ENCODE measurements at regions not wholly inside any gene's neighbourhood (a gene's known extent, or its start where the extent isn't known, plus 50 kb on each side); places are given as distances from the start of the nearest gene placed in this dataset.

DNA sequence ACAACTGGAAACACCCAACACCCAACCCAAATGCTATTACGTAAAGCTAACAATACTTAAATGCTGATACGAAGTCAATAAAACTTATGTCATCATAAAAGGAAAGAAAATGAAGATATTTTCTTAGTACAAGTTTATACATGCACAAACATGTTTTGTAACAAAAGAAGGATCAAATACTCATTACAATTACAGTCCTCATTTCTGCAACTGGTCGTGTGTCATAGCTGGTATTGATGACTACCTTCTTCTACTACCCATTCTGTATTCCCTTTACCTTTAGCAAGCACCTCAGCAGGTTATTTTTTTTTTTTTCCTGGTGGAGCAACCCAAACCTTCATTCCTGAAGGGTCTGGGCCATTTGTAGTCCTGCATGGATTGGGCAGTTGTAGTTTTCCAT is 1298.5 kb downstream of the SUCLG1 start:
- Mint-ChIP-seq H3K4me1 (ENCODE audit: low read depth) (no peaks in the 10 kb centered on the region), H3K9me3 (ENCODE audit: low read depth) (peaks cover 3% of the 10 kb centered on the region), H3K4me3 (ENCODE audit: unreplicated experiment) (no peak overlapping the region), H3K36me3 (ENCODE audit: low read depth) (no peaks in the 10 kb centered on the region), H3K27ac (ENCODE audit: unreplicated experiment) (no peak overlapping the region), H3K27me3 (ENCODE audit: low read depth) (no peaks in the 10 kb centered on the region)
- DNase-seq (ENCODE audit: low spot score) = no peak
- TF ChIP-seq, protein P1, sequence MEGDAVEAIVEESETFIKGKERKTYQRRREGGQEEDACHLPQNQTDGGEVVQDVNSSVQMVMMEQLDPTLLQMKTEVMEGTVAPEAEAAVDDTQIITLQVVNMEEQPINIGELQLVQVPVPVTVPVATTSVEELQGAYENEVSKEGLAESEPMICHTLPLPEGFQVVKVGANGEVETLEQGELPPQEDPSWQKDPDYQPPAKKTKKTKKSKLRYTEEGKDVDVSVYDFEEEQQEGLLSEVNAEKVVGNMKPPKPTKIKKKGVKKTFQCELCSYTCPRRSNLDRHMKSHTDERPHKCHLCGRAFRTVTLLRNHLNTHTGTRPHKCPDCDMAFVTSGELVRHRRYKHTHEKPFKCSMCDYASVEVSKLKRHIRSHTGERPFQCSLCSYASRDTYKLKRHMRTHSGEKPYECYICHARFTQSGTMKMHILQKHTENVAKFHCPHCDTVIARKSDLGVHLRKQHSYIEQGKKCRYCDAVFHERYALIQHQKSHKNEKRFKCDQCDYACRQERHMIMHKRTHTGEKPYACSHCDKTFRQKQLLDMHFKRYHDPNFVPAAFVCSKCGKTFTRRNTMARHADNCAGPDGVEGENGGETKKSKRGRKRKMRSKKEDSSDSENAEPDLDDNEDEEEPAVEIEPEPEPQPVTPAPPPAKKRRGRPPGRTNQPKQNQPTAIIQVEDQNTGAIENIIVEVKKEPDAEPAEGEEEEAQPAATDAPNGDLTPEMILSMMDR (IDR thresholded peaks at IDR 0.05) = no peak

DNA sequence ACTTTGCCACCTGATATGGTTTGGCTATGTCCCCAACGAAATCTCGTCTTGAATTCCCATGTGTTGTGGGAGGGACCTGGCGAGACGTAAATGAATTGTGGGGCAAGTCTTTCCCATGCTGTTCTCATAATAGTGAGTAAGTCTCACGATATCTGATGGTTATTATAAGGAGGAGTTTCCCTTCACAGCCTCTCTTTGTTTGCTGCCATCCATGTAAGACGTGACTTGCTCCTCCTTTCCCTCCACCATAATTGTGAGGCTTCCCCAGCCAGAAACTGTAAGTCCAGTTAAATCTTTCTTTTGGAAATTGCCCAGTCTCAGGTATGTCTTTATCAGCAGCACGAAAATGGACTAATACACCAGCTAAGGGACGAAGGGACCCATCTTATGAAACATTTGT is 1303.3 kb downstream of the SUCLG1 start:
- no peak for DNase-seq (ENCODE audit: low spot score)
- Mint-ChIP-seq H3K4me1 (ENCODE audit: low read depth) (no peaks in the 10 kb centered on the region), H3K27me3 (ENCODE audit: low read depth) (peaks cover 9% of the 10 kb centered on the region), H3K36me3 (ENCODE audit: low read depth) (no peaks in the 10 kb centered on the region), H3K9me3 (ENCODE audit: low read depth) (peaks cover 3% of the 10 kb centered on the region), H3K4me3 (ENCODE audit: unreplicated experiment) (no peak overlapping the region), H3K27ac (ENCODE audit: unreplicated experiment) (no peak overlapping the region)
- TF ChIP-seq, protein P1 (IDR thresholded peaks at IDR 0.05) = no peak

DNA sequence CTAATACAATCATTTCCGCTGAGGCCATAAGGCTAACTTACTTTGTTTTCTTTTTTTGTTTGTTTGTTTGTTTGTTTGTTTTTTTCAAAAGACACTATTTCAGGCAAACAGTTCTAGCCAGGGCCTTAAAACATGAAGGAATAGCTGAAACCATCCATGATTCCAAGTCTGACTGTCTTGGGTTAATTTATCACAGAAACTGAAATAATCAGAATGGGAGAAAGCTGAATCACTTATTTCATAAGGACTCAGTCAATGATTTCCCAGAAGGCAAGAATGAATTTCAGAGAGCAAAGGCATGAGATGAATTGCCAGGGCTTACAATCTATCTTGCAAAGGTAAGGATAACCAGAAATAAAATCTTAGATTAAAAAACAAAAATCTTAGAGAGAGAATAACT is 1315.1 kb downstream of the SUCLG1 start:
- Mint-ChIP-seq H3K4me3 (ENCODE audit: unreplicated experiment) (no peak overlapping the region), H3K27ac (ENCODE audit: unreplicated experiment) (no peak overlapping the region), H3K4me1 (ENCODE audit: low read depth) (no peaks in the 10 kb centered on the region), H3K36me3 (ENCODE audit: low read depth) (no peaks in the 10 kb centered on the region), H3K27me3 (ENCODE audit: low read depth) (peaks cover 8% of the 10 kb centered on the region), H3K9me3 (ENCODE audit: low read depth) (no peaks in the 10 kb centered on the region)
- no peak for DNase-seq (ENCODE audit: low spot score)
- TF ChIP-seq, protein P1 (IDR thresholded peaks at IDR 0.05) = no peak

DNA sequence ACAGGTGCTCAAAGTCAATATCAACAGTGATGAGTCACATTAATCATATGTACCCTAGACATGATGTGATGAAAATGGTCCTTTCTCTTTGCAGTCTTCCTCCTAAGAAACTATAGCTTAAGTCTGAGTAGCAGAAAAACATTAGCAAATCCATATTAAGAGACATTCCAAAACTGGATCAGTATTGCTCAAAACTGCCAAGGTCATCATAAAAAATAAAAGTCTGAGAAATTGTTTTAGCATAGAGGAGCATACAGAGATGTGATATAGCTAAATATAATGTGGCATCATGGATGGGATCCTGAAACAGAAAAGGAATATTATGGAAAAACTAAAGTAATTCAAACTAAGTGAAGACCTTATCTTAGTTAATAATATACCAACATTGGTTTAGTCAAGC is 1316.1 kb downstream of the SUCLG1 start:
- H3K4me1 Mint-ChIP-seq (ENCODE audit: low read depth) = no peaks in the 10 kb centered on the region
- no peak for DNase-seq (ENCODE audit: low spot score)
- H3K9me3 Mint-ChIP-seq (ENCODE audit: low read depth) = no peaks in the 10 kb centered on the region
- TF ChIP-seq, protein P1 (IDR thresholded peaks at IDR 0.05) = no peak
- H3K4me3 Mint-ChIP-seq (ENCODE audit: unreplicated experiment) = no peak overlapping the region
- H3K27me3 Mint-ChIP-seq (ENCODE audit: low read depth) = peaks cover 8% of the 10 kb centered on the region
- no peaks in the 10 kb centered on the region for H3K36me3 Mint-ChIP-seq (ENCODE audit: low read depth)
- H3K27ac Mint-ChIP-seq (ENCODE audit: unreplicated experiment) = no peak overlapping the region

DNA sequence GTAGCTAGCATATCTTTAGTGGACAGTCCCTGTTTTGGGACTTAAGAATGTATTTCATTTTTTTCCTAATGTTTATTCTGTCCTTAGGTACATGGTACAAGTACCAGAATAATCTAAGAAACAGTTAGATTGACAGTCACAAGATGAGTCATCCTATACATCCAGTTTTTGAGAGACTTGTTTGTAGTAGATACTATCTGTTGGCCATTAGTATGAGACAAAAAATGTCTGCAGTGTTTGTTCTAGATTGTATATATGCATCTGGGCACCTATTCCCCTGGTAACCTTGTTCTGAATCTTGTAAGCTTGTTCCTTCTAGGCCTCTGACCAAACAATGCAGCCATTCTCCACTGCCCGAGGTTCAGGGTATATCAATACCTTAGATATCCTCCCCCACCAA is 1343.5 kb downstream of the SUCLG1 start:
- H3K4me3 Mint-ChIP-seq (ENCODE audit: unreplicated experiment) = no peak overlapping the region
- H3K4me1 Mint-ChIP-seq (ENCODE audit: low read depth) = peaks cover 4% of the 10 kb centered on the region
- no peaks in the 10 kb centered on the region for H3K36me3 Mint-ChIP-seq (ENCODE audit: low read depth)
- DNase-seq (ENCODE audit: low spot score) = no peak
- peaks cover 3% of the 10 kb centered on the region for H3K9me3 Mint-ChIP-seq (ENCODE audit: low read depth)
- TF ChIP-seq, protein P1 (IDR thresholded peaks at IDR 0.05) = no peak
- H3K27me3 Mint-ChIP-seq (ENCODE audit: low read depth) = peaks cover 2% of the 10 kb centered on the region
- no peak overlapping the region for H3K27ac Mint-ChIP-seq (ENCODE audit: unreplicated experiment)

Measured in chondrocyte (in vitro differentiated cells).